Activated naive CD8-positive, alpha-beta T cell treated with anti-CD3 and anti-CD28 coated beads, Interleukin-2, amount 50 U/mL, for 24 hours (primary cell): ENCODE measurements at regions not wholly inside any gene's neighbourhood (a gene's known extent, or its start where the extent isn't known, plus 50 kb on each side); places are given as distances from the start of the nearest gene placed in this dataset.
"Not testable (repeated sequence)": the region's sequence is repeated elsewhere in the genome, so short reads cannot be mapped to it uniquely, and the experiment has no call there.

Experiments used
- ATAC-seq: fragments of 150-1000 bp; cut with Tn5 transposase; one replicate; pipeline ENCODE4 v1.10.0; 2021
- DNase-seq: peaks from one replicate; pipeline ENCODE4 v3.0.0; 2021
- H3K27ac Mint-ChIP-seq: one replicate; pipeline ENCODE4 v1.8.0; 2021; ENCODE audit warnings: mild to moderate bottlenecking, mixed read lengths
- H3K27me3 Mint-ChIP-seq: one replicate; pipeline ENCODE4 v1.8.0; 2021; ENCODE audit warnings: mixed read lengths
- H3K36me3 Mint-ChIP-seq: one replicate; pipeline ENCODE4 v1.8.0; 2021; ENCODE audit warnings: low read depth, mixed read lengths
- H3K4me1 Mint-ChIP-seq: one replicate; pipeline ENCODE4 v1.8.0; 2021; ENCODE audit warnings: mixed read lengths
- H3K4me3 Mint-ChIP-seq: one replicate; pipeline ENCODE4 v1.8.0; 2021; ENCODE audit warnings: mild to moderate bottlenecking, moderate library complexity, mixed read lengths
- H3K9me3 Mint-ChIP-seq: one replicate; pipeline ENCODE4 v1.8.0; 2021; ENCODE audit warnings: mixed read lengths

DNA sequence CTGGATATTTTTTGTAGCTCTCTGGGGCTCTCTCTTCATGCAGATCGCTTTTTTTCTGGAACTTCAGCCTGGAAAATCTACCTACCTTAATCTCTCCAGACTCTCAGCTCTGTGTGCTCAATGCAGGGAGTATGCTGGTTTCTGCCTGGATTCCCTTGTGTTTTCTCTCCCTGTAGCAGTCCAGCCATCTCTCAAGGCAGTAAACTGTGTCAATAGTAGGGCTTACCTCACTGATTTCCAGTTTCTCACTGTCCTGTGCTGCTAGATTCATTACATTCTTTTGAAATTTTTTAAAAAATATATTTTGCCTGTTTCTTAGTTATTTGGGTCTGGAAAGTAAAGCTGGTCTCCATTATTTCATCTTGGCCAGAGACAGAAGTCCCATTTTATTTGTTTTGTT, 951.4 kb downstream of the NR2F1-AS1 start:
- no peak for DNase-seq
- H3K27me3 Mint-ChIP-seq: no peaks in the 10 kb centered on the region
- H3K27ac Mint-ChIP-seq: no peak overlapping the region
- no peak for ATAC-seq
- H3K9me3 Mint-ChIP-seq: peaks cover 4% of the 10 kb centered on the region
- H3K4me3 Mint-ChIP-seq: no peak overlapping the region
- H3K36me3 Mint-ChIP-seq: no peaks in the 10 kb centered on the region
- H3K4me1 Mint-ChIP-seq: no peaks in the 10 kb centered on the region

DNA sequence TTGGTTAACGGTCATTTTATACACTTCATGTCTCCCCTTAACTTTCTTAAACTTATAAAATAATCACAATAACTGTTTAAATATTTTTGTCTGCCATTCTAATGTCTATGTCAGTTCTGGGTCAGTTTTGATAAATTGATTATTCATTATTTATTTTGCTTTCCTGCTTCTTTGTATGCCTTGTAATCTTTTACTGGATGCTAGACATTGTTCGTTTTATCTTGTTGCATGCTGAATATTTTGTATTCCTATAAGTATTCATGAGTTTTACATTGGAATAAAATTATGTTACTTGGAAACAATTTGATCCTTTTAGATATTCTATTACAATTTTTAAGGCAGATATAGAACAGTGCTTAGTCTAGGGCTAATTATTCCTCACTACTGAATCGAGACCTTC, 952.0 kb downstream of the NR2F1-AS1 start:
- Mint-ChIP-seq H3K4me3 (no peak overlapping the region), H3K4me1 (no peaks in the 10 kb centered on the region), H3K9me3 (no peaks in the 10 kb centered on the region), H3K27ac (no peak overlapping the region), H3K36me3 (no peaks in the 10 kb centered on the region), H3K27me3 (no peaks in the 10 kb centered on the region)
- no peak for DNase-seq
- ATAC-seq: no peak

DNA sequence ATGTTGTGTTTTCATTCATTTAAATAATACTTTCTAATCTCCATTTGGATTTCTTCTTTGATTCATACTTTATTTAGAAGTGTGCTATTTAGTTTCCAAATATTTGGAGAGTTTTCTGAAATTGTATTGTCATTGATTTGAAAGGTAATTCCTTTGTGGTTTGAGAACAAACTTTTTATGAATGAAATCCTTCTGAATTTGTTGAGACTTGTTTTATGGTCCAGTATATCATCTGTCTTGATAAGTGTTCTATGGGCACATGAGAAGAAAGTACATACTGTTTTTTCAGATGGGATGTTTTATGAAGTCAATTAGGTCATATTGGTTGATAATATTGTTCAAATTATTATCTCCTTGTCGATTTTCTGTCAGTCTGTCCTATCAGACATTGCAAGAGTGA, 953.8 kb downstream of the NR2F1-AS1 start:
- H3K4me3 Mint-ChIP-seq: no peak overlapping the region
- peaks cover 3% of the 10 kb centered on the region for H3K9me3 Mint-ChIP-seq
- no peaks in the 10 kb centered on the region for H3K36me3 Mint-ChIP-seq
- no peak overlapping the region for H3K27ac Mint-ChIP-seq
- no peaks in the 10 kb centered on the region for H3K27me3 Mint-ChIP-seq
- ATAC-seq (no peak), DNase-seq (no peak)
- H3K4me1 Mint-ChIP-seq: no peaks in the 10 kb centered on the region

DNA sequence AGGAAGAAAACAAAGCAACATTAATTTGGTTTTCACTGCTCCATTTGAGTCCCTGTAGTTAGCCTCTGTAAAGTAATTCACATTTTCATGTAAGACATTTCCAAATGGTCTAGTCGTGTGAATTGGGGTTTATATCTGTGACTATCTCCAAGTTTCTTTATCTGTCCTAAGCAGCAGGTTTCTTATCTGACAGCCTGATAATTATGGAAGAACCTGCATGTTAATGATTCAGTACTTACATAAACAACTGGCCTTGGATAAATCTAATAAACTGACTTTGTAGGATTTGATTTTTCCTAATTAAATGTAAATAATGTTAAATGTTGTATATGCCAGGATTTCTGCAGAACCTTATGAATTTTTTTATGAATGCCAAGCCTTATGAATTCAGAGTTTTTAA, 964.9 kb downstream of the NR2F1-AS1 start:
- no peaks in the 10 kb centered on the region for H3K36me3 Mint-ChIP-seq
- ATAC-seq (no peak), DNase-seq (no peak)
- H3K4me1 Mint-ChIP-seq: no peaks in the 10 kb centered on the region
- no peak overlapping the region for H3K4me3 Mint-ChIP-seq
- no peaks in the 10 kb centered on the region for H3K9me3 Mint-ChIP-seq
- no peaks in the 10 kb centered on the region for H3K27me3 Mint-ChIP-seq
- no peak overlapping the region for H3K27ac Mint-ChIP-seq

DNA sequence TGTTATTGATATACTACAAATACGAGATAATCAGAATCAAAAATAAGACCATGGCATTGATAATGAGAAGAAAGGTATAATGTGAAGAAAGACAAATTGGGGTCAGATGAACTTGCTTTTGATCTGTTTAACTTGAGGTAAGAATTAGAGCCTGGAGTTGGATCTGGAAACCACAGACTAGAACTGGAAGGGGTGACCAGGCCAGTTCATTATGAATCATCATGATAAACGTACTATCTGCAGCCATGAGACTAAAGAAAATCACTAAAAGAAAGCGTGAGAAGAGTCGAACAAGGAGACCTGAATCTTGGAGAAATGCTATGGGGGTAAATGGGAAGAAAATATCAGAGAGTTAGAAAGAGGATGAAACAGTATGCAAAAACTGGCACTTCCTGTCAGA, 967.5 kb downstream of the NR2F1-AS1 start:
- DNase-seq: no peak
- no peaks in the 10 kb centered on the region for H3K36me3 Mint-ChIP-seq
- H3K27ac Mint-ChIP-seq: no peak overlapping the region
- H3K4me1 Mint-ChIP-seq: no peaks in the 10 kb centered on the region
- ATAC-seq: no peak
- H3K9me3 Mint-ChIP-seq: peaks cover 4% of the 10 kb centered on the region
- no peak overlapping the region for H3K4me3 Mint-ChIP-seq
- H3K27me3 Mint-ChIP-seq: no peaks in the 10 kb centered on the region

DNA sequence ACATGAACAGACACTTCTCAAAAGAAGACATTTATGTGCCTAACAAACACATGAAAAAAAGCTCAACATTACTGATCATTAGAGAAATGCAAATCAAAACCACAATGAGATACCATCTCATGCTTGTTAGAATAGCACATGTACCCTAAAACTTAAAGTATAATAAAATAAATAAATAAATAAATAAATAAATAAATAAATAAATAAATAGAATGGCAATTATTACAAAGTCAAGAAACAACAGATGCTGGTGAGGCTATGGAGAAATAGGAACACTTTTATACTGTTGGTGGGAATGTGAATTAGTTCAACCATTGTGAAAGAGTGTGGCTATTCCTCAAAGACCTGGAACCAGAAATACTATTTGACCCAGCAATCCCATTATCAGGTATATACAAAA, 970.6 kb downstream of the NR2F1-AS1 start:
- H3K36me3 Mint-ChIP-seq, DNase-seq, H3K4me1 Mint-ChIP-seq, ATAC-seq, H3K4me3 Mint-ChIP-seq, H3K27ac Mint-ChIP-seq, H3K9me3 Mint-ChIP-seq, H3K27me3 Mint-ChIP-seq: not testable (repeated sequence)

DNA sequence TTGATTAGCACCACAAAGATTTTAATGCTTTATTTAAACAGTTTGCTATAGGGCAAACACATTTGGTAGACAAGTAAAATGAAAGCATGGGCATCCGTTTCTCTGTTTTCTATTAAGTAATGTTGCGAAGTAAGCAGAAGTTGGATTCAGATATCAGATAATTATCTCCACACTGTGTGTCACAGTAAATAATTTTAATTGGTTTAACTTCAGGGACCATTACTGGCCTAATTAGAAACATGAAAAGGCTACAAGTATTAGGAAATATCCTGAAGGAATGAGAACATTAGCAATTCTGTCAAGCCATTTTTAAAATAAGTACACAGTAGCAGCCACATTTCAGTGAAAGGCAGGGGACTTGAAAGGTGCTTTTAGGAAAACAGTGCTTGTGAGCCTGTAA, 975.4 kb downstream of the NR2F1-AS1 start:
- no peaks in the 10 kb centered on the region for H3K27me3 Mint-ChIP-seq
- no peak overlapping the region for H3K27ac Mint-ChIP-seq
- no peaks in the 10 kb centered on the region for H3K9me3 Mint-ChIP-seq
- ATAC-seq: no peak
- H3K4me3 Mint-ChIP-seq: no peak overlapping the region
- no peaks in the 10 kb centered on the region for H3K4me1 Mint-ChIP-seq
- DNase-seq: no peak
- H3K36me3 Mint-ChIP-seq: no peaks in the 10 kb centered on the region

DNA sequence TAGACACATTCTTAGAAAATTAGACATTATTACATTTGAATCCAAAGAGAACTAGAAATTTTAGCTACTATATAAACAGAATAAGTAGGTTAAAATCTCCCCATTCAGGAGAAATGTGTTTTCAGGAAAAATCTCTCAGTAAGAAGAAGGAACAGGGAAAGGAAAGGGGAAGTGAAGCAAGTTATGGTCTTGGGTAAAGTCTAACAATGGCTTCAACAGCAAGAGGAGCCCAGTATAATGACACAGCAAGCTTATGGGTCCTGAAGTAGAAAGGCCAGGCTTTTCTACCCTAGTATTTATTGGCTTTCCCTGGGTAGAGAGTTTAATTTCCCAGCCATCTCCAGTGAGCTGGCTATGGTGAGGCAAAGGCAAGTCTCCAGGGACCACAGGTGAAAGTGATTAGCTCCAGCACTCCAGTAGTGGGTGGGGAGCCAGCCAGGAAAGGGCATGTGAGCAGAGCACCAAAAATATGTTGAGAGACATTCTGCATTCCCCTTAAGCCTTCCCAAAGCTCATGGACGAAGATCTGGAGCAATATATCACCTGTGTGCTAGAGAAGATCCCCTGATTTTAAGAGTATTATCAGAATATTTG, 981.7 kb downstream of the NR2F1-AS1 start:
- ATAC-seq (no peak), DNase-seq (no peak)
- Mint-ChIP-seq H3K4me1 (no peaks in the 10 kb centered on the region), H3K27me3 (no peaks in the 10 kb centered on the region), H3K36me3 (no peaks in the 10 kb centered on the region), H3K27ac (no peak overlapping the region), H3K9me3 (no peaks in the 10 kb centered on the region), H3K4me3 (no peak overlapping the region)

DNA sequence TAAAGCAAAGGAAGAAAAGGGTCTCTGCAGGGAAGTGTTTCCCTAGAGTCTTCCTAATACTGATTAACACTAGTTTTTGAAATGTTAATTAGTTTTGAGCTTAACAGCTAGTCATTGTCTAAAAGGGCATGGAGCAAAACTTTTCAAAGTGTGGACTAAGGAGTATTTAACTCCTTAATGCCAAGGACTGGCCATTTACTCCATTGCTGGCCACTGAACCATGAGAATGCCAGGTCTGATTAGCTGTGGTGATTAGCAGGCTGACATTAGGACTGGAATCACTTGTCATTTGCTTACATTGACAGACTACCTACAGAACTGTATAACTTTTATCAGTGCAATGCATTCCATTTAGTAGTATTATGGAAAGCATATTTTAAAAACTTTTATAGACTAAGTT, 987.0 kb downstream of the NR2F1-AS1 start:
- H3K4me1 Mint-ChIP-seq: no peaks in the 10 kb centered on the region
- no peak for ATAC-seq
- H3K27ac Mint-ChIP-seq: no peak overlapping the region
- H3K36me3 Mint-ChIP-seq: no peaks in the 10 kb centered on the region
- DNase-seq: no peak
- H3K27me3 Mint-ChIP-seq: no peaks in the 10 kb centered on the region
- no peak overlapping the region for H3K4me3 Mint-ChIP-seq
- no peaks in the 10 kb centered on the region for H3K9me3 Mint-ChIP-seq

DNA sequence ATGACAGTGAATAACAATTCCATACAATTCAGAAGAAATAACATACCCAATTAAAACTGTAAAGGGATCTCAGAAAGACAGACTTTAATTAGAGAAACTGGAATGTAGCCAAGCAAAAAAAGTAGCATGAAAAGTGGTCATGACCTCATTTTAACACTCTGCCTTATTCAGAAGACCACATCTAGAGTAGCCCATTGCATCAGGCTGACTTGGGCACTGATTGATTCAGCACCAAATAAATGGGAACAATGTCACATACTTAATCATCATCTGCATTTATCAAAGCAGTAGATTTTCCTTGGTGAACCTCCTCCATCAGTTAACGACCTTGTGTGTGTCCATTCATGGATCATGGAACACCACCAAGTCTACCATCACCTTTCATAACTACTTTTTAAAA, 992.1 kb downstream of the NR2F1-AS1 start:
- H3K27ac Mint-ChIP-seq: no peak overlapping the region
- H3K4me3 Mint-ChIP-seq: no peak overlapping the region
- DNase-seq (no peak), ATAC-seq (no peak)
- no peaks in the 10 kb centered on the region for H3K27me3 Mint-ChIP-seq
- H3K9me3 Mint-ChIP-seq: no peaks in the 10 kb centered on the region
- H3K4me1 Mint-ChIP-seq: no peaks in the 10 kb centered on the region
- H3K36me3 Mint-ChIP-seq: no peaks in the 10 kb centered on the region

DNA sequence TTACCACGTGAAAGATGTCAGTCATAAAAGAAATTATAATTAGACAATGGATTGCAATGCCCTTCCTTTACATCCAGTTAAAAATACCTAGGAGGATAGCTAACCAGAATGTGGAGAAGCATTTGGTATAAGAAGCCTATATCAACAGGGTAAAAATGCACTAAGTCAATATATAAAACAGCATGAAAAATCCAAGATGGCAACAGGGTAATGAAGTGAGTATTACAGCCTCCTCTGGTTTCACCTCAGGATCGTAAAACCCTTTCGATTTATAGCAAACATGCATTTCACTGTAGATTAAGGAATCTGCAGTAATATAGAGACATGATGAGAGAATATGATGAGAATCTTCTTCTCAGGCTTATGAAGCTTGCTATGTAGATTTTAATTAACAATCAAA, 999.3 kb downstream of the NR2F1-AS1 start:
- ATAC-seq (no peak), DNase-seq (no peak)
- Mint-ChIP-seq H3K9me3 (no peaks in the 10 kb centered on the region), H3K27me3 (no peaks in the 10 kb centered on the region), H3K4me1 (no peaks in the 10 kb centered on the region), H3K36me3 (no peaks in the 10 kb centered on the region), H3K27ac (no peak overlapping the region), H3K4me3 (no peak overlapping the region)

DNA sequence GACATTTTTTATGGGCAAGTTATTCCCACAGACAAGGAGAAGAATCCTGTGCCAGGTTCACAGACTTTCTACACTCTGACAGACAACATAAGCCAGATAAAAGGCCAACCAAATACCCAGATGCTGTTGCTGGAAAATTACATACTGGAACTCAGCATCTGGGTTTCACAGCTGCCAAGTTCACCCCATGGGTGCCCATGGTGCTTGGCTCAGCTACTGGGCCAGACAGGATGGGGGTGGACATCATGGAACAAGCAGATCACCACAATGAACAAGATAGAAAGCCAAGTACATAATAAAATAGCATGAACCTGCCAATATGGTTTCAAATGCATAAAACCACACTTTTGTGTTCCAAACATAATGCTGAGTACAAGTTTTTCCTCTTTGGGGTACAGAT, 999.8 kb downstream of the NR2F1-AS1 start:
- ATAC-seq (no peak), DNase-seq (no peak)
- Mint-ChIP-seq H3K4me1 (no peaks in the 10 kb centered on the region), H3K36me3 (no peaks in the 10 kb centered on the region), H3K27me3 (no peaks in the 10 kb centered on the region), H3K4me3 (no peak overlapping the region), H3K27ac (no peak overlapping the region), H3K9me3 (no peaks in the 10 kb centered on the region)

DNA sequence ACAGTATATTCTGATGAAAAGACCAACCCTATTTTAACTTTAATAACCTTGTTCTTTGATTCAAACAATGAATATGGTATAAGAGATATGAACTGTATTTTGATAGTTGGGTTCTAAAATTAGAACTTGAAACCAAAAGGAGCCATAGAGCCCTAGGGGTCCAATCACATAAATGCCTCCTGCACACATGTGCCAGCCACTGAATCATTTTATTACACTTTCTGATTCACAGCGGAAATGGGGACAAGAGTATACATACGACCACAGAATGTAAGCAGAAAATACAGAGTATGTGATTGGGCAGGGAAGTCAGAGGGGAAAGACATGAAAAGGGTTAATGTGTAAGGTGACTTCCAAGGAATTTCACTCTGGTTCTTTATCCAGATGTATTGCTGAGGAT, 1000.2 kb downstream of the NR2F1-AS1 start:
- Mint-ChIP-seq H3K27me3 (no peaks in the 10 kb centered on the region), H3K9me3 (no peaks in the 10 kb centered on the region), H3K4me3 (no peak overlapping the region), H3K36me3 (no peaks in the 10 kb centered on the region), H3K27ac (no peak overlapping the region), H3K4me1 (no peaks in the 10 kb centered on the region)
- DNase-seq (no peak), ATAC-seq (no peak)

DNA sequence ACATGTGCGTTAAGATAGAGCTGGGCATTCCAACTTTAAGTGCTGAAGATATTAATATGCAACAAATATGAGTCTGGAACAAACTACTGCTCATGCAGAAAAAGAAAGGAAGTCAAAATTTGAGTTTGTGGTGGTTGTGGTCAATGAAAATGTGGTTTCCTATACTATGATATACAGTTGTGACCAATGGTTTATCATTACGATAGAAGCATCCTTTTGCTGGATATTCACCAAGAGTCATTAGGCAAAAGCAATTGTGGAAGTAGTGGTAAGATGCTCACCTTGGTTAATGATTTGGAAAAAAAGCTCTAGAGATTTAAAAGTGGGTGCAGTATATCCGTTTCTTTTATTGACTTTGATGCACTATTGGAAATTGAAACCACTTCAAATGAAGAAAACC, 1007.0 kb downstream of the NR2F1-AS1 start:
- H3K9me3 Mint-ChIP-seq: no peaks in the 10 kb centered on the region
- DNase-seq (no peak), ATAC-seq (no peak)
- no peak overlapping the region for H3K4me3 Mint-ChIP-seq
- H3K36me3 Mint-ChIP-seq: no peaks in the 10 kb centered on the region
- H3K4me1 Mint-ChIP-seq: no peaks in the 10 kb centered on the region
- no peaks in the 10 kb centered on the region for H3K27me3 Mint-ChIP-seq
- H3K27ac Mint-ChIP-seq: no peak overlapping the region

DNA sequence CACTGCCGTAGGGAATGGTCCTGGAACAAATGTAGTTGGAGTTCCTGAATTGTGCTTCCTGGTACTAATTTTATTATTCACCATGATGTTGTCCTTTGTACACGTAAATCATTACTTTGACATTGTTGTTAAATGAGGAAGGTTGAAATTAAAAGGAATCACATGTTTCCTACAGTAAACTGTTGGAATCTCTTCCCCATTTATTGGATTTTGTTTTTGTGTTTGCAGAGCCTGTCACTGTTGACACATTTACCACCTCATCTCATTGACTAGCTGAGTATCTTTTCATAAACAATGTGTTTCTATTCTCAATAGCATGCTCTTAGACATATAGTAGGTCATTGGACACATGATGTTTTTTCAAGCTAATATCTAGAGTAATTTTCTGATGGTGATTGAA, 1012.5 kb downstream of the NR2F1-AS1 start:
- Mint-ChIP-seq H3K36me3 (no peaks in the 10 kb centered on the region), H3K27me3 (no peaks in the 10 kb centered on the region), H3K4me1 (no peaks in the 10 kb centered on the region), H3K4me3 (no peak overlapping the region), H3K9me3 (no peaks in the 10 kb centered on the region), H3K27ac (no peak overlapping the region)
- DNase-seq (no peak), ATAC-seq (no peak)

DNA sequence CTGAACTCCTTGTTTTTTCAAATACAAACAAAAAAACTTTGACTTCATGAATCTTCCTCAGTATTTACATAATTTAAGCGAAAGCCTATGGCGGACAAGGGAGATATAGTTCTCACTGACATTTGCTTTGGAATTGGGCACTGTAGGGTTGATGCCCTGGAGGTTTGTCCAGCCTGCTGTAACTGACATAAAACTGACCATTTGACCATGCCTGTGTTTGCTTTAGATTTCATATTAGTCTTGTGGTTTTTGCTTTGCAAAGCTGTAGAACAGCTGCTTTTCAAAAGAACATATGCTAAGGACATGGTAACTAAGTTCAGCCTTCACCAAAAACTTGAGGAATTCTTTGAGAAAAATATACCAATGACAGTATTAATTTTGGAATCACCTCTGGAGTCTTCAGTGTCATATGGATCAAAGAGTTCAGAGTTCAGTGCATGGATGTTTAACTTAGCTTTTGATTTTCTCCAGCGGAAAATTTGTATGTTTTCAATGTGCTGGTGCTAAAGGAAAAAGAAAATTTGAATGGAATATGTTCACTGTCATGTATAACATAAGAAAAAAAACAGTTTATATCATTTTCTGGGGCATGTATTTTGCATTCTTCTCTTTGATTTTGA, 1013.1 kb downstream of the NR2F1-AS1 start:
- DNase-seq (no peak), ATAC-seq (no peak)
- H3K36me3 Mint-ChIP-seq: no peaks in the 10 kb centered on the region
- H3K27ac Mint-ChIP-seq: no peak overlapping the region
- no peaks in the 10 kb centered on the region for H3K4me1 Mint-ChIP-seq
- H3K27me3 Mint-ChIP-seq: no peaks in the 10 kb centered on the region
- no peak overlapping the region for H3K4me3 Mint-ChIP-seq
- H3K9me3 Mint-ChIP-seq: no peaks in the 10 kb centered on the region
